ENCODE measurements at regions not wholly inside any gene's neighbourhood (a gene's known extent, or its start where the extent isn't known, plus 50 kb on each side); places are given as distances from the start of the nearest gene placed in this dataset.
"Not testable (repeated sequence)": the region's sequence is repeated elsewhere in the genome, so short reads cannot be mapped to it uniquely, and the experiment has no call there.

- Histone ChIP-seq H3K27me3 (ENCODE audit: control insufficient read depth, insufficient read depth, low read length) (no peaks in the 10 kb centered on the region), H3K4me3 (ENCODE audit: low read depth, low read length) (no peak overlapping the region), H3K36me3 (ENCODE audit: control insufficient read depth, insufficient read depth, low read length) (no peaks in the 10 kb centered on the region)
- FAIRE-seq (no peak), DNase-seq (ENCODE audit: low read depth) (no peak)
- no peak for TF ChIP-seq CTCF (IDR thresholded peaks at IDR 0.05; ENCODE audit: insufficient read depth, low read length, severe bottlenecking)
Measured at GRCh38 chr3:159252274-159252673, 450.4 kb downstream of the MFSD1 start.

GRCh38 chr3:159252772-159253384, 451.0 kb downstream of the MFSD1 start:
- peak; percentile 61 for TF ChIP-seq CTCF (IDR thresholded peaks at IDR 0.05; ENCODE audit: insufficient read depth, low read length, severe bottlenecking)
- DNase-seq (ENCODE audit: low read depth), result peak; percentile 71
- Histone ChIP-seq H3K4me3 (ENCODE audit: low read depth, low read length) (no peak overlapping the region), H3K27me3 (ENCODE audit: control insufficient read depth, insufficient read depth, low read length) (no peaks in the 10 kb centered on the region), H3K36me3 (ENCODE audit: control insufficient read depth, insufficient read depth, low read length) (no peaks in the 10 kb centered on the region)
- FAIRE-seq, result no peak

- H3K36me3 ChIP-seq (ENCODE audit: control insufficient read depth, insufficient read depth, low read length), result no peaks in the 10 kb centered on the region
- no peak overlapping the region for H3K4me3 ChIP-seq (ENCODE audit: low read depth, low read length)
- TF ChIP-seq CTCF (IDR thresholded peaks at IDR 0.05; ENCODE audit: insufficient read depth, low read length, severe bottlenecking), result no peak
- DNase-seq (ENCODE audit: low read depth), result peak; percentile 73
- no peaks in the 10 kb centered on the region for H3K27me3 ChIP-seq (ENCODE audit: control insufficient read depth, insufficient read depth, low read length)
- no peak for FAIRE-seq
Measured at GRCh38 chr3:159253860-159254259, 452.0 kb downstream of the MFSD1 start.

- no peaks in the 10 kb centered on the region for H3K27me3 ChIP-seq (ENCODE audit: control insufficient read depth, insufficient read depth, low read length)
- no peaks in the 10 kb centered on the region for H3K36me3 ChIP-seq (ENCODE audit: control insufficient read depth, insufficient read depth, low read length)
- no peak for FAIRE-seq
- DNase-seq (ENCODE audit: low read depth), result no peak
- no peak overlapping the region for H3K4me3 ChIP-seq (ENCODE audit: low read depth, low read length)
- no peak for TF ChIP-seq CTCF (IDR thresholded peaks at IDR 0.05; ENCODE audit: insufficient read depth, low read length, severe bottlenecking)
Measured at GRCh38 chr3:159257954-159258353, 456.1 kb downstream of the MFSD1 start.

GRCh38 chr3:159258934-159259333, 457.1 kb downstream of the MFSD1 start:
- Histone ChIP-seq H3K4me3 (ENCODE audit: low read depth, low read length) (no peak overlapping the region), H3K27me3 (ENCODE audit: control insufficient read depth, insufficient read depth, low read length) (no peaks in the 10 kb centered on the region), H3K36me3 (ENCODE audit: control insufficient read depth, insufficient read depth, low read length) (no peaks in the 10 kb centered on the region)
- no peak for FAIRE-seq
- no peak for TF ChIP-seq CTCF (IDR thresholded peaks at IDR 0.05; ENCODE audit: insufficient read depth, low read length, severe bottlenecking)
- no peak for DNase-seq (ENCODE audit: low read depth)

GRCh38 chr3:159260049-159260662, 458.3 kb downstream of the MFSD1 start:
- H3K4me3 ChIP-seq (ENCODE audit: low read depth, low read length), result no peak overlapping the region
- no peak for FAIRE-seq

GRCh38 chr3:159261333-159261732, 459.5 kb downstream of the MFSD1 start:
- not testable (repeated sequence) for H3K27me3 ChIP-seq (ENCODE audit: control insufficient read depth, insufficient read depth, low read length); DNase-seq (ENCODE audit: low read depth); FAIRE-seq; H3K4me3 ChIP-seq (ENCODE audit: low read depth, low read length); H3K36me3 ChIP-seq (ENCODE audit: control insufficient read depth, insufficient read depth, low read length)

More at GRCh38 chr3:159260049-159260662, 458.3 kb downstream of the MFSD1 start:
- TF ChIP-seq CTCF (IDR thresholded peaks at IDR 0.05; ENCODE audit: insufficient read depth, low read length, severe bottlenecking), result peak; percentile 49
- Histone ChIP-seq H3K36me3 (ENCODE audit: control insufficient read depth, insufficient read depth, low read length) (no peaks in the 10 kb centered on the region), H3K27me3 (ENCODE audit: control insufficient read depth, insufficient read depth, low read length) (no peaks in the 10 kb centered on the region)
- DNase-seq (ENCODE audit: low read depth), result peak; percentile 58

Data from bronchial epithelial cell (primary cell).